Fibroblast of lung (primary cell): ENCODE measurements at regions not wholly inside any gene's neighbourhood (a gene's known extent, or its start where the extent isn't known, plus 50 kb on each side); places are given as distances from the start of the nearest gene placed in this dataset.

Experiments
- EZH2 ChIP-seq: IDR thresholded peaks from 2 replicates; pipeline ENCODE4 v1.5.1; 2012; ENCODE audit warnings: low read length, control low read depth, mild to moderate bottlenecking; ENCODE audit errors: missing control alignments
- TF ChIP-seq, protein P1 (sequence below), 2 donors: IDR thresholded peaks in 1 of 2; conservative IDR thresholded peaks in 1 of 2; 1 replicate in 1 of 2; 2 replicates in 1 of 2; pipeline ENCODE4 v1.5.1; 2011 to 2012; ENCODE audit warnings: low read length in 2 of 2, control low read depth in 1 of 2, inconsistent platforms in 1 of 2, low read depth in 1 of 2, mild to moderate bottlenecking in 1 of 2

DNA sequence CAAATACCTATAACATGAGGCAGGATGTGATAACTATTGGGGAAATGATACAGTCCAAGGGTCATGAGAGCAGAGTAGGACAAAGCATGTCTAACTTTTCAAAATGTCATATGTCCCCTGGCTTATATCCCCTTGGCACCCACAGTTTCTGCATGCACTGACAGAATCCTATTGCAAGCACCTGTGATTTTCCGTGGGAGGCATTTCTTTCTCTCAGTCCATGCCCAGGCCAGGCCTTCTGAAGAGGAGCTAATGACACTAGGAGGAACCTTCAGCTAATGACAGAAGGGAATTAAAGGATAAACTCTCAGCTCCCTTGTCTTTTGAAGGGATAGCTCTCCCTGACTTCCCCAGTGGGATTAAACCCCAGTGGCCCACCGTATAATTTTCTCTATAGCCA, 249.2 kb downstream of the TTC6 start:
- TF ChIP-seq, protein P1, sequence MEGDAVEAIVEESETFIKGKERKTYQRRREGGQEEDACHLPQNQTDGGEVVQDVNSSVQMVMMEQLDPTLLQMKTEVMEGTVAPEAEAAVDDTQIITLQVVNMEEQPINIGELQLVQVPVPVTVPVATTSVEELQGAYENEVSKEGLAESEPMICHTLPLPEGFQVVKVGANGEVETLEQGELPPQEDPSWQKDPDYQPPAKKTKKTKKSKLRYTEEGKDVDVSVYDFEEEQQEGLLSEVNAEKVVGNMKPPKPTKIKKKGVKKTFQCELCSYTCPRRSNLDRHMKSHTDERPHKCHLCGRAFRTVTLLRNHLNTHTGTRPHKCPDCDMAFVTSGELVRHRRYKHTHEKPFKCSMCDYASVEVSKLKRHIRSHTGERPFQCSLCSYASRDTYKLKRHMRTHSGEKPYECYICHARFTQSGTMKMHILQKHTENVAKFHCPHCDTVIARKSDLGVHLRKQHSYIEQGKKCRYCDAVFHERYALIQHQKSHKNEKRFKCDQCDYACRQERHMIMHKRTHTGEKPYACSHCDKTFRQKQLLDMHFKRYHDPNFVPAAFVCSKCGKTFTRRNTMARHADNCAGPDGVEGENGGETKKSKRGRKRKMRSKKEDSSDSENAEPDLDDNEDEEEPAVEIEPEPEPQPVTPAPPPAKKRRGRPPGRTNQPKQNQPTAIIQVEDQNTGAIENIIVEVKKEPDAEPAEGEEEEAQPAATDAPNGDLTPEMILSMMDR (conservative IDR thresholded peaks at IDR 0.05 in 1 of 2, IDR thresholded peaks at IDR 0.05 in 1 of 2; ENCODE audit: low read depth in 1 of 2, low read length in 2 of 2), result no peak
- no peak for TF ChIP-seq EZH2
